Stomach (tissue), 4 donors: ENCODE measurements at regions not wholly inside any gene's neighbourhood (a gene's known extent, or its start where the extent isn't known, plus 50 kb on each side); places are given as distances from the start of the nearest gene placed in this dataset.

ENCODE experiments used
- EP300 ChIP-seq: sonication (generic); formaldehyde crosslinking; IDR thresholded peaks from one replicate; pipeline ENCODE4 v1.6.1; 2017; ENCODE audit warnings: antibody characterized with exemption
- POLR2A ChIP-seq, 4 donors: fragments of 450-650 bp; IDR thresholded peaks; one replicate each; pipeline ENCODE4 v1.6.1; 2016; ENCODE audit warnings: antibody characterized with exemption in 4 of 4, control low read depth in 2 of 4, mild to moderate bottlenecking in 1 of 4, moderate library complexity in 1 of 4
- POLR2AphosphoS5 ChIP-seq, 3 donors: sonication (generic); formaldehyde crosslinking; IDR thresholded peaks; one replicate each; pipeline ENCODE4 v1.6.1; 2016; ENCODE audit warnings: antibody characterized with exemption in 3 of 3
- TF ChIP-seq, protein P1 (sequence below), 7 experiments: fragments of 450-650 bp in 4 of 7; fragments of 200-600 bp in 3 of 7; sonication (generic) in 3 of 7; IDR thresholded peaks; one replicate each; pipeline ENCODE4 v1.5.1; 2016 to 2019; ENCODE audit warnings: antibody characterized with exemption in 7 of 7, control low read depth in 2 of 7, mild to moderate bottlenecking in 1 of 7

GRCh38 chr22:44389926-44390612 is 77.3 kb upstream of the SHISAL1 start:
- TF ChIP-seq, protein P1, sequence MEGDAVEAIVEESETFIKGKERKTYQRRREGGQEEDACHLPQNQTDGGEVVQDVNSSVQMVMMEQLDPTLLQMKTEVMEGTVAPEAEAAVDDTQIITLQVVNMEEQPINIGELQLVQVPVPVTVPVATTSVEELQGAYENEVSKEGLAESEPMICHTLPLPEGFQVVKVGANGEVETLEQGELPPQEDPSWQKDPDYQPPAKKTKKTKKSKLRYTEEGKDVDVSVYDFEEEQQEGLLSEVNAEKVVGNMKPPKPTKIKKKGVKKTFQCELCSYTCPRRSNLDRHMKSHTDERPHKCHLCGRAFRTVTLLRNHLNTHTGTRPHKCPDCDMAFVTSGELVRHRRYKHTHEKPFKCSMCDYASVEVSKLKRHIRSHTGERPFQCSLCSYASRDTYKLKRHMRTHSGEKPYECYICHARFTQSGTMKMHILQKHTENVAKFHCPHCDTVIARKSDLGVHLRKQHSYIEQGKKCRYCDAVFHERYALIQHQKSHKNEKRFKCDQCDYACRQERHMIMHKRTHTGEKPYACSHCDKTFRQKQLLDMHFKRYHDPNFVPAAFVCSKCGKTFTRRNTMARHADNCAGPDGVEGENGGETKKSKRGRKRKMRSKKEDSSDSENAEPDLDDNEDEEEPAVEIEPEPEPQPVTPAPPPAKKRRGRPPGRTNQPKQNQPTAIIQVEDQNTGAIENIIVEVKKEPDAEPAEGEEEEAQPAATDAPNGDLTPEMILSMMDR (IDR thresholded peaks at IDR 0.05), result no peak
- TF ChIP-seq POLR2AphosphoS5 (IDR thresholded peaks at IDR 0.05) (no peak), POLR2A (IDR thresholded peaks at IDR 0.05) (no peak), EP300 (no peak)
